NT2/D1 (cell line): ENCODE measurements at regions not wholly inside any gene's neighbourhood (a gene's known extent, or its start where the extent isn't known, plus 50 kb on each side); places are given as distances from the start of the nearest gene placed in this dataset.

Experiments
- SUZ12 ChIP-seq: IDR thresholded peaks from 2 replicates; pipeline ENCODE4 v1.6.1; 2011; ENCODE audit not compliant: insufficient read length, insufficient read depth; ENCODE audit errors: extremely low read depth
- YY1 ChIP-seq: IDR thresholded peaks from 2 replicates; pipeline ENCODE4 v1.6.1; 2011; ENCODE audit not compliant: insufficient read length, insufficient read depth
- ZNF274 ChIP-seq: IDR thresholded peaks from 2 replicates; pipeline ENCODE4 v1.6.1; 2011; ENCODE audit warnings: mild to moderate bottlenecking, low read depth, low read length

DNA sequence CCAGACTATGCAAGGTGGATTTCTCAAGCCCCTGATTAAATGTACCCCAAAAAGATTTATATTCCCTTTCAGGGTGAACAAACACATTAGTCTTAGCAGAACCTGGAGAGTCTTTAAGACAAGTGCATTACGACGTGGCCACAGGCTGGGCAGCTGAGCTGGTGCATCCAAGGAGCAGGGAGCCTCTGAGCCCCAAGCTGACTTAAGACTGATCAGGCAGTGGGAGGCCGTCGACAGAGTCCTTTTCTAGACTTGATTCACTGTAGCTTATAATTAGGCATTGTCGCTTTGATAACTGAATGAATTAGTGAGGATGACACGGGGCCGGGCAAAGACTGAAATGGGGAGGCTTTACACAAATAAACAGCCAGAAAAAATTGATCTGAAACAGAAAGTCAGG is 353.2 kb downstream of the GPAM start:
- no peak for TF ChIP-seq ZNF274
- TF ChIP-seq YY1 = no peak
- no peak for TF ChIP-seq SUZ12
